MM.1S (cell line): ENCODE measurements at regions not wholly inside any gene's neighbourhood (a gene's known extent, or its start where the extent isn't known, plus 50 kb on each side); places are given as distances from the start of the nearest gene placed in this dataset.

ENCODE experiments used
- DNase-seq: peaks from one replicate; pipeline ENCODE4 v3.0.0-alpha.2; 2015
- H2AFZ ChIP-seq: fragments of 300-600 bp; sonication (generic); 2 replicates; pipeline ENCODE4 v1.6.0; 2016; ENCODE audit warnings: antibody characterized with exemption, low read length
- H3F3A ChIP-seq: fragments of 300-600 bp; sonication (generic); 2 replicates; pipeline ENCODE4 v1.6.1; 2016; ENCODE audit warnings: mild to moderate bottlenecking, antibody characterized with exemption, low read length, moderate library complexity, mixed read lengths; ENCODE audit not compliant: insufficient read depth
- H3K27ac ChIP-seq: fragments of 300-600 bp; sonication (generic); 2 replicates; pipeline ENCODE4 v1.5.1; 2016; ENCODE audit warnings: mild to moderate bottlenecking, low read length
- H3K27me3 ChIP-seq: fragments of 300-600 bp; sonication (generic); replicated peaks from 2 replicates; pipeline ENCODE4 v1.6.0; 2016; ENCODE audit warnings: low read length; ENCODE audit not compliant: insufficient read depth
- H3K36me3 ChIP-seq: fragments of 300-600 bp; sonication (generic); replicated peaks from 2 replicates; pipeline ENCODE4 v1.6.1; 2016; ENCODE audit warnings: mild to moderate bottlenecking, low read length, mixed read lengths; ENCODE audit not compliant: insufficient read depth
- H3K4me1 ChIP-seq: fragments of 300-600 bp; sonication (generic); 2 replicates; pipeline ENCODE4 v1.6.1; 2016; ENCODE audit warnings: low read length, mixed read lengths
- H3K4me2 ChIP-seq: fragments of 300-600 bp; sonication (generic); 2 replicates; pipeline ENCODE4 v1.6.0; 2016; ENCODE audit warnings: low read depth, low read length
- H3K4me3 ChIP-seq: fragments of 300-600 bp; sonication (generic); 2 replicates; pipeline ENCODE4 v1.5.1; 2016; ENCODE audit warnings: low read length, mixed read lengths
- H3K79me2 ChIP-seq: fragments of 300-600 bp; sonication (generic); 2 replicates; pipeline ENCODE4 v1.6.1; 2016; ENCODE audit warnings: mixed run types, low read length, mixed read lengths
- H3K9ac ChIP-seq: fragments of 300-600 bp; sonication (generic); 2 replicates; pipeline ENCODE4 v1.6.1; 2016; ENCODE audit warnings: low read length, mixed read lengths
- H3K9me2 ChIP-seq: fragments of 300-600 bp; sonication (generic); replicated peaks from 2 replicates; pipeline ENCODE4 v1.6.1; 2016; ENCODE audit warnings: mild to moderate bottlenecking, low read length, mixed read lengths; ENCODE audit not compliant: insufficient read depth
- H3K9me3 ChIP-seq: fragments of 300-600 bp; sonication (generic); replicated peaks from 2 replicates; pipeline ENCODE4 v1.6.1; 2016; ENCODE audit warnings: mild to moderate bottlenecking, low read length, mixed read lengths; ENCODE audit not compliant: insufficient read depth
- H4K20me1 ChIP-seq: fragments of 300-600 bp; sonication (generic); 2 replicates; pipeline ENCODE4 v1.6.1; 2016; ENCODE audit warnings: mild to moderate bottlenecking, low read length, moderate library complexity, mixed read lengths; ENCODE audit not compliant: insufficient read depth
- EZH2 ChIP-seq: fragments of 300-600 bp; sonication (generic); optimal IDR thresholded peaks from 2 replicates; pipeline ENCODE3; 2017; ENCODE audit warnings: low read depth, mild to moderate bottlenecking, antibody characterized with exemption, low read length, mixed read lengths
- EZH2phosphoT487 ChIP-seq: fragments of 300-600 bp; sonication (generic); IDR thresholded peaks from 2 replicates; pipeline ENCODE4 v1.6.1; 2018; ENCODE audit warnings: antibody characterized with exemption, low read length
- TF ChIP-seq, protein P1 (sequence below): fragments of 300-600 bp; sonication (generic); IDR thresholded peaks from 2 replicates; pipeline ENCODE4 v1.5.1; 2016; ENCODE audit warnings: antibody characterized with exemption, low read length, mixed read lengths

DNA sequence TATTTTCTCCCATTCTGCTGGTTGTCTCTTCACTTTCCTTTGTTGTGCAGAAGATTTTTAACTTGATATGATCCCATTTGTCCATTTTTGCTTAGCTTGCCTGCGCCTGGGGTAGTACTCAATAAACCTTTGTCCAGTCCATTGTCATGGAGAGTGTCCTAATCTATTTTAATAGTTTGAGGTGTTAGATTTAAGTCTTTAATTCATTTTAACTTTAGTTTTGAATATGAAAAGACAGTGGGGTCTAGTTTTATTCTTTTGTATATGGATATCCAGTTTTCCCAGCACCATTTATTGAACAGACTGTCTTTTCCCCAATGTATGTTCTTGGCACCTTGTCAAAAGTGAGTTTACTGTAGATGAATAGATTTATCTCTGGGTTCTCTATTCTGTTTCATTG lies 76.0 kb upstream of the ITM2A start:
- Histone ChIP-seq H3K9me2 (no peaks in the 10 kb centered on the region), H2AFZ (no peak overlapping the region), H3K79me2 (no peaks in the 10 kb centered on the region), H3K9ac (no peak overlapping the region), H3K36me3 (no peaks in the 10 kb centered on the region), H3K4me2 (no peak overlapping the region), H3K27me3 (no peaks in the 10 kb centered on the region), H3K9me3 (no peaks in the 10 kb centered on the region), H3K4me1 (no peaks in the 10 kb centered on the region), H3F3A (no peaks in the 10 kb centered on the region), H4K20me1 (no peaks in the 10 kb centered on the region), H3K4me3 (no peak overlapping the region), H3K27ac (no peak overlapping the region)
- TF ChIP-seq EZH2phosphoT487 (no peak), EZH2 (no peak)
- TF ChIP-seq, protein P1, sequence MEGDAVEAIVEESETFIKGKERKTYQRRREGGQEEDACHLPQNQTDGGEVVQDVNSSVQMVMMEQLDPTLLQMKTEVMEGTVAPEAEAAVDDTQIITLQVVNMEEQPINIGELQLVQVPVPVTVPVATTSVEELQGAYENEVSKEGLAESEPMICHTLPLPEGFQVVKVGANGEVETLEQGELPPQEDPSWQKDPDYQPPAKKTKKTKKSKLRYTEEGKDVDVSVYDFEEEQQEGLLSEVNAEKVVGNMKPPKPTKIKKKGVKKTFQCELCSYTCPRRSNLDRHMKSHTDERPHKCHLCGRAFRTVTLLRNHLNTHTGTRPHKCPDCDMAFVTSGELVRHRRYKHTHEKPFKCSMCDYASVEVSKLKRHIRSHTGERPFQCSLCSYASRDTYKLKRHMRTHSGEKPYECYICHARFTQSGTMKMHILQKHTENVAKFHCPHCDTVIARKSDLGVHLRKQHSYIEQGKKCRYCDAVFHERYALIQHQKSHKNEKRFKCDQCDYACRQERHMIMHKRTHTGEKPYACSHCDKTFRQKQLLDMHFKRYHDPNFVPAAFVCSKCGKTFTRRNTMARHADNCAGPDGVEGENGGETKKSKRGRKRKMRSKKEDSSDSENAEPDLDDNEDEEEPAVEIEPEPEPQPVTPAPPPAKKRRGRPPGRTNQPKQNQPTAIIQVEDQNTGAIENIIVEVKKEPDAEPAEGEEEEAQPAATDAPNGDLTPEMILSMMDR, result no peak
- DNase-seq, result no peak

DNA sequence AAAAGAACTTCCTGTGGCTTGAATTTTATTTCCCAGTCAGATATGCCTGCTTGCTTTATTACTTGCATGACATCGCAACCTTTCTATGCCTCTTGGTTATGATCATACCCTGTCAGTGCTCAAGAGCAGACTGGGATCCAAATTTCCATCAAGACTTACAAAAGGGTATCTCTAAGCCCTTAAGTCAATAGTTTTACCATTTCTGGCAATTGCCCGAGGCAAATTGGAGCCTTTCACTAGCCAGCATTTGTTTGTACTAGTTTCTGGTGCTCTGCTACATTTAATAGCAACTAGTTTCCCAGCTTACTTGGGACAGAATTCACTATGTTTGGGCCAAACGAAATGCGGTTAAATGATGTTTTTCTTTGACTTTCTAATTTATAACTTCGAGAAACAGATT lies 73.2 kb upstream of the ITM2A start:
- TF ChIP-seq EZH2phosphoT487 (no peak), EZH2 (no peak)
- TF ChIP-seq, protein P1, result no peak
- H3K9ac ChIP-seq, result no peak overlapping the region
- no peaks in the 10 kb centered on the region for H3F3A ChIP-seq
- H3K9me3 ChIP-seq, result no peaks in the 10 kb centered on the region
- no peak overlapping the region for H3K4me3 ChIP-seq
- H3K79me2 ChIP-seq, result no peaks in the 10 kb centered on the region
- no peaks in the 10 kb centered on the region for H3K36me3 ChIP-seq
- H3K4me2 ChIP-seq, result no peak overlapping the region
- DNase-seq, result no peak
- H3K27me3 ChIP-seq, result no peaks in the 10 kb centered on the region
- H4K20me1 ChIP-seq, result no peaks in the 10 kb centered on the region
- H2AFZ ChIP-seq, result no peak overlapping the region
- no peak overlapping the region for H3K27ac ChIP-seq
- no peaks in the 10 kb centered on the region for H3K9me2 ChIP-seq
- H3K4me1 ChIP-seq, result no peaks in the 10 kb centered on the region
